Kidney epithelial cell (primary cell): ENCODE measurements at regions not wholly inside any gene's neighbourhood (a gene's known extent, or its start where the extent isn't known, plus 50 kb on each side); places are given as distances from the start of the nearest gene placed in this dataset.

Source experiments
- DNase-seq: peaks from one replicate; pipeline ENCODE4 v3.0.0-alpha.2; 2010; ENCODE audit warnings: low read depth
- H3K27me3 ChIP-seq: 2 replicates; pipeline ENCODE4 v1.6.0; 2011; ENCODE audit warnings: low read length; ENCODE audit not compliant: control insufficient read depth, insufficient read depth
- H3K36me3 ChIP-seq: 2 replicates; pipeline ENCODE4 v1.5.1; 2011; ENCODE audit warnings: low read length; ENCODE audit not compliant: control insufficient read depth, insufficient read depth
- H3K4me3 ChIP-seq: 2 replicates; pipeline ENCODE4 v1.5.1; 2011; ENCODE audit warnings: low read depth, mild to moderate bottlenecking, control low read depth, low read length
- CTCF ChIP-seq: IDR thresholded peaks from 2 replicates; pipeline ENCODE4 v1.5.1; 2011; ENCODE audit warnings: mild to moderate bottlenecking, moderate library complexity, low read length, control low read depth, inconsistent platforms; ENCODE audit not compliant: insufficient read depth, poor library complexity, severe bottlenecking

- TF ChIP-seq CTCF: no peak
- no peak for DNase-seq
- Histone ChIP-seq H3K36me3 (no peaks in the 10 kb centered on the region), H3K4me3 (no peak overlapping the region), H3K27me3 (no peaks in the 10 kb centered on the region)
Observed at GRCh38 chr10:44668336-44668735, 242.8 kb upstream of the TMEM72 start.

DNA sequence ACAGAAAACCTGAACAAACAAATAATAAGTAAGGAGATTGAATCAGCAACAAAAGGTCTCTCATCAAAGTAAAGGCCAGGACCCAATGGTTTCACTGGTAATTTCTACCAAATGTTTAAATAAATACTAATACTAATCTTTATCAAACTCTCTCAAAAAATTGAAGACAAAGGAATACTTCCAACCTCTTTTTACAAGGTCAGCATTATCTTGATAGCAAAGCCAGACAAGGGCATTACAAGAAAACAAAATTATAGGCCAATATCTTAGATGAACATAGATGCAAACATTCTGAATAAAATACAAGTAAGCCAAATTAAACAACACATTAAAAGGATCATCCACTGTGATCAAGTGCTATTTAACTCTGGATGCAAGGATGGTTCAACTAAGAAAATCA lies 239.8 kb upstream of the TMEM72 start:
- TF ChIP-seq CTCF: no peak
- Histone ChIP-seq H3K4me3 (no peak overlapping the region), H3K36me3 (no peaks in the 10 kb centered on the region), H3K27me3 (no peaks in the 10 kb centered on the region)
- no peak for DNase-seq

DNA sequence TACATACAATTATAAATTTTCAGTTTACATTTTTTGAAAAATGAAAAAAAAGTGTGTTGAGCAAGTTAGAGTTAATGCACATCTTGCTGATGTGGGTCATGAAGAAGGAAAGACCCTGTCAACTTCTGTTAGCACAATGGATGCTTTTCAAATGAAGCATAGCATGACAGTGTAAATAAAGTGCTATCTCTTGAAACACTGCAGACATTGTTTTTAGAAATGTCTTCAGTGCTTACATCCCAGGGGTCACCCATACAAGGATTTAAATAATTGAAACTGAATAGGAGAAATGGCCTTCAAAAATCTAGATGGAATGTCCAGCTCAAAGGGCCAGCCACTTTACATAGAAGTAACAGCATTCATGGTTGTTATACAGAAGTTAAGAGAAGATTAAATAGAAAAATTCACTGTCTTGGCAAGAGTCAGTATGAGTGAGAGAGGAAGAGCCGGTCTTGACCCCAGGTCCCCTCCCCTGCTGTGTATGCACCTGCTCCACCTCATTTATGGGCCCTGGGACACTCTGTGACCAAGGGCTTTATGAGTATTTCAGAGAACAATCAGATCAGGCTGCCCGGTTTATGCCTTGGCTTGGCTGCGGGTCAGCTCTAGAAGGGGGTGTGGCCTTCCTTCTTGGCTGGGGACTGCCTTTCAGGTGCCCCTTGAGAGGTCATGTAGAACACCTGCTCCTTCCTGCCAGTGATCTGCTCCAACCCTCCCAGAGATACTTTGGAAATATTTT lies 237.7 kb upstream of the TMEM72 start:
- no peak for TF ChIP-seq CTCF
- DNase-seq: no peak
- H3K36me3 ChIP-seq: no peaks in the 10 kb centered on the region
- no peaks in the 10 kb centered on the region for H3K27me3 ChIP-seq
- H3K4me3 ChIP-seq: no peak overlapping the region

DNA sequence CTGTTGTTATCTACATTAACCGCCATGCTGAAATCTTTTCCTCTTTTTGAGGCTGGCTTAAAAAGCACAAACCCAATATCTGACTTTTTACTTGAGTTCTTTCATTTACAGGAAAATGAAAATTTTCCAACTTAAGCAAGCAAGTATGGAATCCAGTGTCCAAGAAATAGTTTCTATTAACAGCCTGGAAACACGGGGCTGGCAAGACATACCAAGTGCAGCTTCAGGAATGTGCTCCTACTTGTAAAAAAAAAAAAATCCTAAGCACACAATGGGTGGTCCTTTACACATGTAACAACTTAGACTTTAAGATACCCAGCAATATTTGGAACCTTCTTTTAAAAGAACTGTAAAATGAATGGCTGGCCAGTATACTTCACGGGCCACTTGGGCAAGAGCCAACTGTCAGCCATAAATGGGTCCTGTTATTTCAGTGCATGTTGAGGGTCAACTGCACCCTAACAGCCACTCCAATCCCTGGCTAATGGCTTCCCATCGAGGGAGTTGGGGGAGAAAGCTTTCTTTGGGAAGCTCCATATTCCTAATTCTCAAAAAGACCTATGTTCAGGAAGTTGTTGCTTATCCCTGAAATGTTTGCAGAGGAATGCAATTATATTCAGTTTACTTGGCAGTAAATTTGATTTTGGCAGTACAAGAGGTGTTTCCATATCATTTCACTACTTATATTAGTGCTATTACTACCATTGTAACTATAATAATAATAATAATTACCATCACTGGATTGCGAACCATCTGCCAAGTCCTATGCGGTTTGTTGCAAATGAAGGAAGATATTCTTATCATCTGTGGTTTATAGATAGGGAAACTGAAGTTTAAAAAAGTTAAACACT lies 236.4 kb upstream of the TMEM72 start:
- H3K36me3 ChIP-seq: no peaks in the 10 kb centered on the region
- TF ChIP-seq CTCF: no peak
- no peak for DNase-seq

DNA sequence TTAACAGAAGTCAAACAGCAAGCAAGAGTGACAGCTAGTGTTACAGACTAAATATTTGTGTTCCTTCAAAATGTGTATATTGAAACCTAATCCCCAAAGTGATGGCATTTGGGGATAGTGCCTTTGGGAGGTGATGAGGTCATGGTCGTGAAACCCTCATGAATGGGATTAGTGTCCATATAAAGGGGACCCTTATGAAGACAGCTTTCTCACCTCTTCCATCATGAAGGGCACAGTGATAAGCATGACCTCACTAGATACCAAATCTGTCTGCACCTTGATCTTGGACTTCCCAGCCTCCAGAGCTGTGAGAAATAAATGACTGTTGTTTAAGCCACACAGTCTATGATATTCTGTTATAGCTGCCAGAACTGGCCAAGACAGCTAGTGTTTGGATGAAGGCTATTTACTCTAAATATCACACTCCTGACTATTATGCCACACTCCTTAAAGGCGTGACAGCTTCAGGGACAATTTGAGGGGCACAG lies 235.7 kb upstream of the TMEM72 start:
- no peaks in the 10 kb centered on the region for H3K27me3 ChIP-seq

More for the DNA sequence above, 236.4 kb upstream of the TMEM72 start:
- no peaks in the 10 kb centered on the region for H3K27me3 ChIP-seq
- no peak overlapping the region for H3K4me3 ChIP-seq

More for the DNA sequence above, 235.7 kb upstream of the TMEM72 start:
- no peak for TF ChIP-seq CTCF
- DNase-seq: no peak
- Histone ChIP-seq H3K4me3 (no peak overlapping the region), H3K36me3 (no peaks in the 10 kb centered on the region)
